Limb (tissue), 2 donors: ENCODE measurements at regions not wholly inside any gene's neighbourhood (a gene's known extent, or its start where the extent isn't known, plus 50 kb on each side); places are given as distances from the start of the nearest gene placed in this dataset.

ENCODE experiments used
- DNase-seq, 2 donors: peaks; one replicate each; pipeline ENCODE4 v3.0.0-alpha.2; 2016; ENCODE audit errors: extremely low spot score in 2 of 2

DNA sequence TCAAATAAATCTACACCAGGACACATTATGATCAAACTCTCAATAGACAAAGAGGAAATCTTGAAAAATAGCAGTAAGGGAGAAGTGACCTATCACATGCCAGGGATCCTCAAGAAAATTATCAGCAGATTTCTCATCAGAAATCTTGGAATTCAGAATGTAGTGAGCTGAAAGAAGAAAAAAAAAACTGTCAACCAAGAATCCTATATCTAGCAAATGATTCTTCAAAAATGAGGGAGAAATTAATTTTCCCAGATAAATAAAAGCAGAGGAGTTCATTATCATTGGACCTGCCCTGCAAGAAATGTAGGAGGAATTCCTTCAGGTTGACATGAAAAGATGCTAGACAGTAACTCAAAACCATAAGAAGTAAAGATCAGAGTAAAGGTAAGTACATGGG is 363.6 kb downstream of the TFAP2A start:
- no peak for DNase-seq

GRCh38 chr6:10048370-10049297 is 366.2 kb downstream of the TFAP2A start:
- no peak for DNase-seq

DNA sequence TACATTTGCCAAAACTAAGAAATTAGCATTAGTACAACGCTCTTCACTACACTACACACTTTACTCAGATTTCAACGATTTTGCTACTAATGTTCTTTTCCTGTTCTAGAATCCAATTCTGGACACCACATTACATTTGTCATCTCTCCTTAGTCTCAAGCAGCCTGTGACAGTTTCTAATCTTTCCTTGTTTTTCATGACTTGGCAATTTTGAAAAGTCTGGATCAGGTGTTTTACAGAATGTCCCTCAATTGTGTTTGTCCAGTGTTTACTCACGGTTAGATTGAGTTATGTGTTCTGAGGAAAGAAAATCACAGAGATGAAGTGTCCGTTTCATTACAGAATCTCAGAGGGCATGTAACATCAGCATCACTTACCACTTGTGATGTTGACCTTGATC is 372.6 kb downstream of the TFAP2A start:
- DNase-seq, result no peak

- no peak for DNase-seq
Observed at GRCh38 chr6:10033223-10033829, 381.5 kb downstream of the TFAP2A start.

DNA sequence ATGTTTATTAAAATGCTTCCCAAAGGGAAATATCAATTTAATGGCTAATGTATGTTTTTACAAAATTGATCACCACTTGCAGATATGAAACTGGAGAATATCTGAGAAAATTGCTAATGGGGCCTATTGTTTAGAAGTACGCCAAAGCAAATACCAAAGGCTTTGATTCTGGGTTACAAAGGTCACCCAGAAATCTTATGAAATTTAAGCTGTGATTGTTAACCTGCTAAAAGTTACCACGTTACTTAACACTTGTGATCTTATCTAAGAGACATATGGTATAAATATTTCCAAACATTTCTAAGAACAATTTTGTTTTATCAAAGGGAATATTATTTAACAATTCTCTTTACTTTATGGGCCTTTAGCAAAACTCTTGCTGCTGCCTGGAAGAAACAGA is 383.3 kb downstream of the TFAP2A start:
- DNase-seq, result no peak

DNA sequence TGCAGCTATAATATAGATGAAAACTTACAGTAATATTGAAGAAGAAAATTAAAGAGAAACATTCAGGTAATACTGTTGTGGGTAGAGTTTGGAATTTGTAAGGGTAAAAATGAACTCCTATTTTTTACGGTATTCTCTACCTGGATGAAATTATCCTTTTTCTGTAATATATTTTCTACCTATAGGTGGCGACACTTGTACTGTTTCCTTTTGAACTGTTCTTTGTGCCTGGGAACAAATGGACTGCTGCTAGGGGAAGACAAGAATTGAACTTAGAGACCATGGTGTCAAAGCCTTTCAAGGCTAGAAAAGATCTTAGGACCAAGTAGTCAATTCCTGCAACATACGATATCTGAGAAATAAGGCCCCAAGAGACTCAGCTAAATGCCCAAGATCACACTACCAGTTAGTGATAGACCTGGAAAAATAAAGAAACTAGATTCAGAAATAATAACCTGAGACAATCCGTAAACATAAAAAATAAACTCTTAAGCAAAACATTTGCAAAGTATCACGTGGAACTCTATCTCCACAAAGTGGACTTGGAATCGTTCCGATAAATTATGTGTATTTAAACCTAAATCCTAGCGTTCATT is 383.8 kb downstream of the TFAP2A start:
- DNase-seq, result no peak

GRCh38 chr6:10028222-10028621 is 386.7 kb downstream of the TFAP2A start:
- no peak for DNase-seq

DNA sequence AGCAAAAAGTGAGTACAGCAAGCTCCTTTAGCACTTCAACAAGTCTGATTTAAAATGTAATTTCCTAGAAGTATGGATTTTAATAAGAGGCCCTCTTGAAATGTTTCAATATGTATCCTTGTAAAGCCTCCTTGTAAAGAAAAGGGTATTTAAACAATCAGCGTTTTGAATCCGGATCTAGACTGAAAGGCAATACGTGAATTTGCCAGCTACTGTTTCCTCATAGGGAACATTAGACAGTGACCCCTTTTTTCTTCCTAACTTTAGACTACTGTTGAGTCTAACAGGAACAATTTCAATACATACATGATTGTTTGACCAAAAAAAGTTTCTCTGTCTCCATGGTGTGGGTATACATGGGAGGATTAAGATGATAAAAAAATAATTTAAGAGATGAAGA is 395.0 kb downstream of the TFAP2A start:
- DNase-seq, result no peak

DNA sequence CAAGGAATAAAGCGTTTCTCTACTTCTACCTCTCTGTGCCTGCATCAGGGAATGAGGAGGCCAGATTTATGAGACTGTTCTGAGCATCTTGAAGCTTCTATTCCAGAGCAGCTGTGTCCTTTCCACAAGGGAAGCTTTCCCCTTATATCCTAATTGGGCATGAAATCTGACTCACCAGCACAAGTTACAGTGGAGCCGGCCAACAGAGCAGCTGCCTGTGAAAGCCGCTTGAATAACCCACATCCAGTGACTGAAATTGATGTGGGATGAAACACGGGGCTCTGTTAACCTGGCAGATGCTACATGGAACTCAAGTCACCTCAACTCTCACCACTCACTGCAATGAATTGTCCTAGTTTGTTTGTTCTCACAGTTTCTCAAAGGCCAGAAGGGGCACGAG is 400.3 kb downstream of the TFAP2A start:
- peak; percentile 59 to 67 for DNase-seq

DNA sequence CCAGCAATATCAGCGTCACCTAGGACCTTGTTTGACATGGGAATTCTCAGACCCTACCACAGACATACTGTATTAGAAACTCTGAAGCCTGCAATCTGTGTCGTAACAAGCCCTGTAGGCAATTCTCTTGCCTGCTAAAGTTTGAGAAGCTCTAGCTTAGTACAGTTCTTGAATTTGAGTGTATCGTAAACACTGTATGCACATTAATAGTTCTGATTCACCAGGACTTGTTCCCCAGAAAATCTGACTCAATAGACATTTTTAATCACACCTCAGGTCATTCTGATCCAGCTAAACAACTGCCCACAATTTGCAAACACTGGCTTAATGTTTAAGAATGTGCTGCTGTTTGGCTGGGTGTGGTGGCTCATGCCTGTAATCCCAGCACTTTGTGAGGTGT is 414.3 kb downstream of the TFAP2A start:
- no peak for DNase-seq

GRCh38 chr6:9999796-10000195 is 415.1 kb downstream of the TFAP2A start:
- DNase-seq, result no peak

DNA sequence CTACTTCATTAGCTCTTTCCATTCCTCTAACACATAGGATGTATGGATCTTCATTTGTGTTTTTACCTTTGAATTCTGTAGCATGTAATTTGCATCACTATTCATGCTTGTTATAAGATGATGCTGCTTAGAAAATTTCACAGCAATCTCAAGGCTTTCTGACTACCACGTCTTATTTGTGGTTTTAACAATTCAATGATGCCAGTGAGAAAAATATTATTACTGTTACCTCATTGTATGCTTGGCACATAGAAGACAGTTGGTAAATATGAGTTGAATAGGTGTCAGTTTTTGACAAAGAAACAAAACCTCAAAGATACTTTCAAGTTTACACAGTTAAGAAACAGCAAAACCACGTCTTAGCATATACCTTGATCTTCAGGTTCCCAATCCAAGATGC is 428.6 kb downstream of the TFAP2A start:
- no peak for DNase-seq

- DNase-seq, result no peak
Observed at GRCh38 chr6:9985481-9985880, 429.4 kb downstream of the TFAP2A start.

DNA sequence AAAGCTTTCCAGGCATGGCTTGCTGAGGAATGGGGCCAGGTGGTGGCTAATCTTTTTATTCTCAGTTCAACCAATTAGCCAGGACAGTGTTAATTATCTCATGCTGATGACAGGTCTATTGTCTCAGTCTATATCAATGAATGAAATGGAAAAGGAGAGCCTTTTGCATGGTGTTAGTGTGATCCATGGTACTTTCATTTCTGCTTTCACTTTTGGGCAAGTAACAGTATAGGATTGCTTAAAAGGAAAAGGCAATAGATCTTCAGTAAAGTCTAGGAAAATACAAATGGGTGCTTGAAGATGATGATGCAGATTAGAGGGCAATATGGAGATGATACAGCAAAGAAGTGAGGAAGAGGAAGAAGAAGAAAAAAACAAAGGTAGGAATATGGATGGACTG is 430.3 kb downstream of the TFAP2A start:
- no peak for DNase-seq

- DNase-seq, result no peak
Observed at GRCh38 chr6:9983168-9983567, 431.7 kb downstream of the TFAP2A start.

GRCh38 chr6:9982215-9982614 is 432.7 kb downstream of the TFAP2A start:
- DNase-seq, result no peak

- no peak for DNase-seq
Observed at GRCh38 chr6:9979996-9980395, 434.9 kb downstream of the TFAP2A start.

- DNase-seq, result no peak
Observed at GRCh38 chr6:9978480-9978879, 436.4 kb downstream of the TFAP2A start.

- no peak for DNase-seq
Observed at GRCh38 chr6:9977411-9977810, 437.5 kb downstream of the TFAP2A start.

DNA sequence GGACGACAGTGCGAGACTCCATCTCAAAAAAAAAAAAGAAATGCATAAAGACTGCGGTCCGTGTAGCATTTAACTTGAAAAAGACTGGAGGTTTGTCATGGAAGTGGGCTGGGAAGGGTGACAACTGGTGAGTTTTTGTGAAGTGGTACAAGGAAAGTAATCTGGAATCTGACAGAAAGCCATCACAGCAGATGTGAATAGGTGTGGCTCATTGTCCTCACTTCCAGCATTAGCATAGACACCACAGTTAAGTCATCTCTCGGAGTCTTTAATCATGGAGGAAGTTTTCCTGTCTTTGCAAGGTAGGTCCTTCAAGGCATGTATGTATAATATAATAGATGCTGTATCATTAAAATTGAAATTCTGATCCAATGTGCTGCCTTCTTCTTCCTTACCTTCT is 453.2 kb downstream of the TFAP2A start:
- no peak for DNase-seq

- DNase-seq, result no peak
Observed at GRCh38 chr6:9957215-9957759, 457.6 kb downstream of the TFAP2A start.

DNA sequence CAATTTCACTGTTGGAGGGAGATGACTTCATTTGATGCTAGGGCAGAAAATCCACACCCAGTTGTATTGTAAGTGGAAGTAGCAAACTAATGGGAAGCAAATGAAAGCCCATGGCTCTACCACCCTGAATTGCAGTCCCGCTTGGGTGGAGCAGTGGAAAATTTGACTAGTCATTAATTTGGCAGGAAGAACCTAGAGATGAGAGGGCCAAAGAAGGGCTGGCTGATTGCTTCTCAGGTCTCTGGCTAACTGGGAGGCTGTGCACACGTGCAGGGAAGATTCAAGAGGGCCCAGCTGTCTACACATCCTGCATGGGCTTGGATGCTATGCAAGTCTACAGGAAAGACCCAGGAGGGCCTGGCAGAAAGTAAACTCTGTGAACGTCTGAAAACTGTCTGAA is 466.2 kb downstream of the TFAP2A start:
- DNase-seq, result no peak
